Raji (cell line): ENCODE measurements at regions not wholly inside any gene's neighbourhood (a gene's known extent, or its start where the extent isn't known, plus 50 kb on each side); places are given as distances from the start of the nearest gene placed in this dataset.

Experiments used
- POLR2A ChIP-seq: IDR thresholded peaks from 2 replicates; pipeline ENCODE4 v1.6.1; 2011; ENCODE audit warnings: low read depth, low read length, control low read depth; ENCODE audit not compliant: insufficient read depth

DNA sequence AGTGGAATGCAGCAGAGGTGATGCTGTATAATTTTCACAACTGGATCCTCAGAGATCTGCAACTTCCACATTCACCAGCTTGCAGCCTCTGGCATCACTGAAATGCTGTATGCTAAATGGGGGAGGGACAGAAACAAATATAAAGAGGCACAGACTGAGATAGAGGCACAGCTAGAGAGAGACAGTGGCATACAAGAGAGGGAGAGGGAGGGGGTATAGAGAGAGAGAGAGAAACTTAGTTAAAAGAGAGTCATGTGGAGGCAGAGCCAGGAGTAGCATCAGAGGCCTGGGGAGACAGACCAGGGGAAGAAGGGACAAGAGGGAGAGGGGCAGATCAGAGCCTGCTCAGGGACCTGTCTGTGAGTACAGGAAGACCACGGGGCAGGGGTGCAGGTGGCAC lies 84.5 kb upstream of the GRIK3 start:
- no peak for TF ChIP-seq POLR2A

DNA sequence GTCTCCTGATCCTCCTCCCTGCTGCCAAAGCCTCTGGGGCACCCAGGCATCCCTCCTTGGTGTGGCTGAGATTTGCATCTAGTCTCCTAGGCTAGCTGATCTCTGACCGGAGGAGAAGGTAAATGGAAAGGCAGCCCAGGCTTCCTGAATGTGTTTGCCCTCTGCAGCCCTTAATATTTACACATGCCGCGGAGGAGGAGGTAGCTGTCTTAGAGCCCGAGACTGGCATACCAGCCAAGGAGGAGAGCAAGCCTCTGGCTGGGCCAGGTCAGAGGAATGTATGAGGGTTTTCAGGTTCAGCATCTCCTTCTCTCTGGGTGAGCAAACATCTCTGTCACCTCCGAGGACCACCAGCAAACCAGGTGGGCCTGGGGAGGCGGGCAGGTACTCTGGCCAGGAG lies 86.0 kb upstream of the GRIK3 start:
- no peak for TF ChIP-seq POLR2A

DNA sequence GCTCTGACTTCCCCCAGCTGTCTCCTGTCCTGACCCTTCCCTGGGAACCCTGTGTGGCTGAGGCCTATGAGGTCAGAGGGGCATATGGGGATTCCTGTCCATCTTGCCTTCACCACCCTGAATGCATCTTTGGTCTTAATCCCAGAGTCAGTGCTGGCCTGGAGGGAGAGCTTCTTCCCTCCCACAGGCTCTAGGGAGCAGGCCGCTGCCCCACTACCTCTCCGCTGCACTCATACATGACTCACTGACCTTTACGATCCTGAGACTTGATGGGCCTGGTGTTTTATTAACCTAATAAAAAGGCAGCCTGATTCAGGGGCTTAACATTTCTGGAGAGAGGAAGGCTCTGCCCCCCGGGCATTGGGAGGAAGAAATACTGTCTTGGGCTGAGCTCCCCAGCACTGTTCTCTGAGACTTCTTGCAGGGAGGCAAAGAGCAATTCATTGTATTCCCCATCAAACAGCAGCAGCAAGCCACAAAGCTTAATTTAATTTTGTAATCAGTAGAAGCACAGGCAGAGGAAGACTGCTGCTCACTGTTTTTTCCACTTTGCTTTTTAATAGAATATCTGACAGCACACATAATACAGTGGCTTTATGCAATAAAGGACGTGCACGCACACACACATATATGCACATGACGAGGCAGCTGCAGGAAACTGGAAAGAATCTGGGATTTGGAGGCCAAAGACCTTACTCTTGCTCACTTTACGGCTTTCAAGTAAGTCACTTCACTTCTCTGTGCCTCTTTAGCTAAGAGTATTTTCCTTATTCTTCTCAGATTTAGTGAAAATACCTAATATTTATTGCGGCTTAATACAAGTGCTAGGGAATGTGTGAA lies 89.2 kb upstream of the GRIK3 start:
- TF ChIP-seq POLR2A, result no peak

GRCh38 chr1:37124501-37124900 lies 90.2 kb upstream of the GRIK3 start:
- no peak for TF ChIP-seq POLR2A

GRCh38 chr1:37125295-37125694 lies 91.0 kb upstream of the GRIK3 start:
- TF ChIP-seq POLR2A, result no peak

DNA sequence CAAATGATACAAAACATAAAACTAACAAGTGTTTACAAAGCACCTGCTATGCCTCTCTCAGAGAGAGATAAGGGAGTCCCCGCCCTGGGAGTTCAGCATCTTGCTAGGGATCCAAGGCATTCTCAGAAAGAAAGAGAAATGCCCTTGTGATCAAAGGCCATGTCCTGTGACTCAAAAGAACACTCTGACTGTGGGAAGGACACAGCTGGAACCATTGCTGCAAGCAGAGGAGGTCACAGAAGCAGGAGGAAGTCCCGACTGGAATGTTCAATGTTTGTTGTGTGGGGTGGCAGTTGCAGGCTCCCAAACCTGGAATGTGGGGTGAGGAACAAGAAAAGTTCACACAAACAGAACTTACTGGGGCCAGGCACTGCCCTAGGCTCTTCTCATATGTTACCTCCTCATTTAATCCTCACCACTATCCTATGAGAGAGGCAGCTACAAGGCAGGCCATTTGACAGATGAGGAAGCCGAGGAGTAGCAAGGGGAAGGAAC lies 93.0 kb upstream of the GRIK3 start:
- no peak for TF ChIP-seq POLR2A

- no peak for TF ChIP-seq POLR2A
Observed at GRCh38 chr1:37128091-37128490, 93.8 kb upstream of the GRIK3 start.

DNA sequence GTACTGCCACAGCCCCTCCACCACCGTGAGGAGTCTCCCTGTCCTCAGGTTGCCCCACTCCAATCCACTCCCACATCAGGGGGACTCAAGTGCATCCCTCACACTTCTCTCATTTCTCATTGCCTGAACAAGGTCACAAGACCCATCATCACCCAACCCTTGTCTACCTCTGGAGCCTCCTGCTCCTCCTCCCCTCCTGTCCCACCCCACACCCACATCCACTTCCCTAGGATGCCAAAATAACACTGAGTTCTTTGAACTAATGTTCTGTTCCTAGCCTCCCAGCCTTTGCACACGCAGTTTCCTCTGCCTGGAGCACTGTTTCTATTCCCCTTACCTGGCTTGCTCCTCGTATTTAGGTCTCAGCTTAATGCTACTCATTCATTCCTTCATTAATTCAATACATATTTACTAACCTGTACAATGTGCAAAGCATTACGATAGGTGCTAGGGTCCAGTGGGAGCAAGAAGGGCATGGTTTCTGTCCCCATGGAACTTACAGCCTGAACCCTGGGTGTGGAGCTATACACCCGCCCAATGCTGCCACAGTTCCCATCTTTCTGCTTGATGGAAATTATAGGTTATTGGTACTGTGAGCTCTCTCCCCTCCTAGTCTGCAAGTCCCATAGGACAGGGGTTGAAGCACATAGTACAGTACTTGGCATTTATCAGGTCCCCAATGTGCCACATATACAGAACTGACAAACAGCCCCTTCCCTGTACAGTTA lies 96.1 kb upstream of the GRIK3 start:
- no peak for TF ChIP-seq POLR2A

GRCh38 chr1:37131281-37131680 lies 97.0 kb upstream of the GRIK3 start:
- no peak for TF ChIP-seq POLR2A

DNA sequence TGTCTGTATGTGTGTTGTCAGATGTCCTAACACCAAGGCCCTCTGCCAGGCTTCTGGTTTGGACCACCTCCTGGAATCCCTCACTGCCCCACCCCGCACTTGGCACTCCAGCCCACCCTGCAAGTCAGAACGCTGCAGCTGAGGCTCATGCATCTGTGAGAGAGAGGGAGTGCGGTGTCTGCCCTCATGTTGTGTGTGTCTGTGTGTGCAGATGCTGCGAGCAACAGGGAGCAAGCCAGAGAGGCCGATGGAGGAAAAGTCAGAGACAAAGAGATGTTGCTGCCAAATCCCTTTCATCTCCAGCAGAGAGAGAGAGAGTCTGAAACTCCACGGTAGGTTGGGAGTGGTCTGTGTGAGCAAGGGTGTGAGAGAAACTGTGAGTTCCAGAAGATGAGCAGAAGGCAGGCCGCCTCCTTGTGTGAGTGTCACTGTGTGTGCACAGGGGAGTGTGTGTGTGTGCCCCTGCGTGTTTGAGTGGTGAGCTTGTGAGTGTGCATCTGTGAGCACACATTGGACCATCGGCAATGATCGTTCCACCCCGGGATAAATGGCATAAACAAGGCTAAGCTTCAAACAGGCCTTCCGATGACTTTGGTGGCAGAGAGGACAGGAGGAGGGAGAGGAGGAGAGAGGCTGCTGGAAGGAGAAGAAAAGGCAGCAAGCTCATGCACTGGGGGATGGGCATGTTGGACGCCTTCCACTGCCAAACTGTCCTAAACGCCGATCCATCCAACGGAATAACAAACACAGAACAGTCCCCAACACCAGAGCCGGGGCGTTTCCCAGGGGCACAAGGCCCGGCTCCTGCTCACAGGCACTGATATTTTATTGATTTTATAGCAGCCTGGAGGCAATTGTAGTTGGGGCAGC lies 99.2 kb upstream of the GRIK3 start:
- no peak for TF ChIP-seq POLR2A

DNA sequence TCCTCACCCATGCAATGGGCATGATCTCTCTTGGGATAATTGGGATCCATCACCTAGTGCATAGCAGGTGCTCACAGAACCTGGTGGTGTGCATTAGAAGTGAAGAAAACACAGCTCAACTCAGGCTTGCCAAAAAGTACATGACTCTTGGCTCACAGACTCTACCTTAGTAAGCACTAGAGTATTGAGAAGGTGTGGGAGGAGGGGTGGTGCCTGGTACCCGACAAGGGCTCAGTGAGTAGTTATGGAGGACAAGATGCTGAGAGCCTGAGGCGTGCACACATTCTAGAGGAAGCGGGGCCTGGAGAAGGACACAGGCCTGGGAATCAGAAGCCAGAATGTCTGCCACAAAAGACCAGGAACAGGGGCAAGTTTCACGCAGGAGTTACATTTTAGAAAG lies 100.3 kb upstream of the GRIK3 start:
- TF ChIP-seq POLR2A, result no peak

DNA sequence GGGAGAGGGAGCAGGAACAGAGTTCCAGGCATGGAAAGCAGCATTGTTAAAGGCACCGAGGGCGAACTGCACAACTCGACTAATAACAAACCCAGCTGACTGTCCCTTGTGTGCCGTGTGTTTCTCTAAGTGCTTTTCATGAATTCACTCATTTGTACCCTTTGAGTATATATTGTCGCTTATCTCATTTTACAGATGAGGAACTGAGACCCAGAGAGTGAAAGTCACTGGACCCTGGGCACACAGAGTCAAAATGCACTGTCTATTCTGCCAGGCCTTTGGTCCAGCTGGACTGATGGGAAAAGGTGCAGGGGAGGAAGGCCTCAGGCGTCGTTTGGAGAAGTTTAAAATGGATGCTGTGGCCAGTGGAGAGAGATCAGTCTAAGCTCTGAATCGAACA lies 100.7 kb upstream of the GRIK3 start:
- TF ChIP-seq POLR2A, result no peak

GRCh38 chr1:37137014-37137413 lies 102.7 kb upstream of the GRIK3 start:
- no peak for TF ChIP-seq POLR2A

- TF ChIP-seq POLR2A, result no peak
Observed at GRCh38 chr1:37137601-37138000, 103.3 kb upstream of the GRIK3 start.

DNA sequence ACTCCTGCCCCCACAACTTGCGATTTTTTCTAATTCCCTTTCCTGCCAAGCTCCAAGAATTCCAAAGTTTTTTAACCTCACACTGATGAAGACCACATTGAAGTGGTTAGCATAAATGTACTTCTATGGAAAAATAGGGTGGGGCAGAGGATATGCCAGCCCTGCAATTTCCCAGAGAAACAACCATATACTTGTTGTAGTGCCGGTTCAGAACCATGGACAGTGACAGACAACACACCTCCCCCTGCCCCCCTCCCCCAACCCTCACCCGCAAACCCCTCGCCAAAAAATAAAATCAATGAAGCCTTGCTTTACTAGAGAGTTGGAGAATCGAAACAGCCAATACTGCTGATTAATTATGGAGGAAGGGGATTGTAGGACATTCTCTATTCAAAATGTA lies 109.5 kb upstream of the GRIK3 start:
- TF ChIP-seq POLR2A, result no peak
